CD4-positive, alpha-beta T cell treated with Interleukin-15 for 1 hour (primary cell): ENCODE measurements at regions not wholly inside any gene's neighbourhood (a gene's known extent, or its start where the extent isn't known, plus 50 kb on each side); places are given as distances from the start of the nearest gene placed in this dataset.

Experiments used
- DNase-seq: peaks from one replicate; pipeline ENCODE4 v3.0.0-alpha.2; 2020

GRCh38 chr19:31223740-31224534 is 125.3 kb downstream of the TSHZ3 start:
- DNase-seq = no peak

GRCh38 chr19:31220540-31220939 is 128.7 kb downstream of the TSHZ3 start:
- peak; percentile 41 for DNase-seq

GRCh38 chr19:31214997-31215396 is 134.2 kb downstream of the TSHZ3 start:
- no peak for DNase-seq

GRCh38 chr19:31214086-31214485 is 135.2 kb downstream of the TSHZ3 start:
- DNase-seq = peak; percentile 87

- no peak for DNase-seq
Observed at GRCh38 chr19:31211088-31211487, 138.1 kb downstream of the TSHZ3 start.

GRCh38 chr19:31205887-31206518 is 143.2 kb downstream of the TSHZ3 start:
- DNase-seq = no peak

- no peak for DNase-seq
Observed at GRCh38 chr19:31204115-31204514, 145.1 kb downstream of the TSHZ3 start.

GRCh38 chr19:31185261-31185660 is 164.0 kb downstream of the TSHZ3 start:
- DNase-seq = no peak

GRCh38 chr19:31181535-31181934 is 167.7 kb downstream of the TSHZ3 start:
- DNase-seq = no peak

GRCh38 chr19:31180907-31181306 is 168.3 kb downstream of the TSHZ3 start:
- no peak for DNase-seq

GRCh38 chr19:31179471-31179852 is 169.8 kb downstream of the TSHZ3 start:
- no peak for DNase-seq

GRCh38 chr19:31178833-31179470 is 170.3 kb downstream of the TSHZ3 start:
- DNase-seq = no peak

GRCh38 chr19:31177246-31177645 is 172.0 kb downstream of the TSHZ3 start:
- no peak for DNase-seq

GRCh38 chr19:31175564-31176348 is 173.5 kb downstream of the TSHZ3 start:
- DNase-seq = no peak

- DNase-seq = no peak
Observed at GRCh38 chr19:31174948-31175347, 174.3 kb downstream of the TSHZ3 start.

- DNase-seq = no peak
Observed at GRCh38 chr19:31173991-31174390, 175.2 kb downstream of the TSHZ3 start.

- DNase-seq = no peak
Observed at GRCh38 chr19:31171936-31172335, 177.3 kb downstream of the TSHZ3 start.

GRCh38 chr19:31170046-31170445 is 179.2 kb downstream of the TSHZ3 start:
- no peak for DNase-seq

GRCh38 chr19:31168106-31168625 is 181.1 kb downstream of the TSHZ3 start:
- no peak for DNase-seq

GRCh38 chr19:31167690-31168089 is 181.5 kb downstream of the TSHZ3 start:
- no peak for DNase-seq

- DNase-seq = no peak
Observed at GRCh38 chr19:31166206-31166605, 183.0 kb downstream of the TSHZ3 start.

- no peak for DNase-seq
Observed at GRCh38 chr19:31164791-31165251, 184.4 kb downstream of the TSHZ3 start.
